Cardiac fibroblast (primary cell): ENCODE measurements at regions not wholly inside any gene's neighbourhood (a gene's known extent, or its start where the extent isn't known, plus 50 kb on each side); places are given as distances from the start of the nearest gene placed in this dataset.

Source experiments
- DNase-seq, 2 donors: peaks; one replicate each; pipeline versions ENCODE4 v3.0.0 to v3.0.0-alpha.2; 2010; ENCODE audit warnings: low read depth in 2 of 2
- H3K4me3 ChIP-seq, 2 donors: replicated peaks in 1 of 2; 1 replicate in 1 of 2; 2 replicates in 1 of 2; pipeline ENCODE4 v1.5.1; 2011; ENCODE audit warnings: low read depth in 2 of 2, low read length in 2 of 2, mild to moderate bottlenecking in 2 of 2, moderate library complexity in 1 of 2
- TF ChIP-seq, protein P1 (sequence below): IDR thresholded peaks from one replicate; pipeline ENCODE4 v1.5.1; 2011; ENCODE audit warnings: low read depth, mild to moderate bottlenecking, low read length, inconsistent platforms

DNA sequence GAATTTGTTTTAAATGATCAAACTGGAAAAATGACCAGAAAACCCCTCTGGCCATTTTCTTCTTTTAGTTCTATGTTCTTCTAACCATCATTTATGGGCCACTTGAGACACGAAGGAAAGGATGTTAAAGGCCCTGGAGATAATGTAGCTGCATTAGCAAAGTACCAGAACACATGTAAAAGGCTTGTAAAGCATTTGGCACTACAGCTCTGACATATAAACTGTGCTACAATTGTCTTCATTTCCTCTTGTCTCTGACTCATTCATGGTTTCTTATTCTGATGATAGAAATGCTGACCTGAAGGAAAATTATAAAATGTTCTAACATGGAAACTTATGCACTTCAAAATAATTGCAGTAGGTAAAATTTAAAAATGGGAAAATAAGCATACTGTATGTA is 388.7 kb downstream of the FAT4 start:
- DNase-seq = peak; percentile 62 to 64
- no peak overlapping the region for H3K4me3 ChIP-seq
- TF ChIP-seq, protein P1, sequence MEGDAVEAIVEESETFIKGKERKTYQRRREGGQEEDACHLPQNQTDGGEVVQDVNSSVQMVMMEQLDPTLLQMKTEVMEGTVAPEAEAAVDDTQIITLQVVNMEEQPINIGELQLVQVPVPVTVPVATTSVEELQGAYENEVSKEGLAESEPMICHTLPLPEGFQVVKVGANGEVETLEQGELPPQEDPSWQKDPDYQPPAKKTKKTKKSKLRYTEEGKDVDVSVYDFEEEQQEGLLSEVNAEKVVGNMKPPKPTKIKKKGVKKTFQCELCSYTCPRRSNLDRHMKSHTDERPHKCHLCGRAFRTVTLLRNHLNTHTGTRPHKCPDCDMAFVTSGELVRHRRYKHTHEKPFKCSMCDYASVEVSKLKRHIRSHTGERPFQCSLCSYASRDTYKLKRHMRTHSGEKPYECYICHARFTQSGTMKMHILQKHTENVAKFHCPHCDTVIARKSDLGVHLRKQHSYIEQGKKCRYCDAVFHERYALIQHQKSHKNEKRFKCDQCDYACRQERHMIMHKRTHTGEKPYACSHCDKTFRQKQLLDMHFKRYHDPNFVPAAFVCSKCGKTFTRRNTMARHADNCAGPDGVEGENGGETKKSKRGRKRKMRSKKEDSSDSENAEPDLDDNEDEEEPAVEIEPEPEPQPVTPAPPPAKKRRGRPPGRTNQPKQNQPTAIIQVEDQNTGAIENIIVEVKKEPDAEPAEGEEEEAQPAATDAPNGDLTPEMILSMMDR = no peak

DNA sequence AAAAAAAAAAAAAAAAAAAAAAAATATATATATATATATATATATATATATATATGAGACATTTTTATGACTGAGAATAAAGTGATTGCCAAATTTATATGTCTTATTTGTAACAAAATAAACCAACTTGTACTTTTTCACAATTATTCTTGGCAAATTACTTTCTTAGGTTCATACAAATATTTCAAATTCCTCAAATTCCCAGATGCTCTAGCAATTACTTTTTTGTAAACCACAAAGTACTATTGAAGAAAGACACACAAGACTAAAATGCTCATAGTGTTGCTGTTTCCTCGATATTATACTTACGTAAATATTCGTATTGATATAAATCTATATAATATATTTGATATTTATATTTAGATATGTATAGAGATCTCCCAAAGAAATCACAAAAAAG is 390.0 kb downstream of the FAT4 start:
- TF ChIP-seq, protein P1 = no peak
- H3K4me3 ChIP-seq = no peak overlapping the region
- peak; percentile 48 to 80 for DNase-seq

DNA sequence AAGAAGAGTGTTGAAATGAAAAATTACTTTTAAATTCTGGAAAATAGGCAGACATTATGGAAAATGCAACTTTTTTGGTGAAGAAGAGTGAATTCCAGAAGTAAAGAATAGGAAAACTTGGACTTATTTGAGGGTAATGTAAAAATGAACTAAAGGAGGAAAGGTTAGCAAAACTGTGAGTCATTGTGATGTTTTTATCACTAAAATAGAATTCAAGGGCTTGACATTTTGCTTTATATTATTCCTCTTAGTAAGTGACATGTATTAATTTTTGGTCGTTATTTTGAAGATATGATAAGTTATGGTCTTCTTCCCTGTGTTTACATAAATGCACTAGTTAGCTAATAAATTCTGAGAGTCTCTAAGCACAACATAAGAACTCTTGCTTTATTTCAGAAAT is 390.9 kb downstream of the FAT4 start:
- TF ChIP-seq, protein P1 = no peak

GRCh38 chr4:125707397-125707796 is 392.6 kb downstream of the FAT4 start:
- no peak overlapping the region for H3K4me3 ChIP-seq
- DNase-seq = no peak
- TF ChIP-seq, protein P1 = no peak

More for the DNA sequence above, 390.9 kb downstream of the FAT4 start:
- no peak overlapping the region for H3K4me3 ChIP-seq
- peak in 1 of 2 donors; percentile 23 for DNase-seq

DNA sequence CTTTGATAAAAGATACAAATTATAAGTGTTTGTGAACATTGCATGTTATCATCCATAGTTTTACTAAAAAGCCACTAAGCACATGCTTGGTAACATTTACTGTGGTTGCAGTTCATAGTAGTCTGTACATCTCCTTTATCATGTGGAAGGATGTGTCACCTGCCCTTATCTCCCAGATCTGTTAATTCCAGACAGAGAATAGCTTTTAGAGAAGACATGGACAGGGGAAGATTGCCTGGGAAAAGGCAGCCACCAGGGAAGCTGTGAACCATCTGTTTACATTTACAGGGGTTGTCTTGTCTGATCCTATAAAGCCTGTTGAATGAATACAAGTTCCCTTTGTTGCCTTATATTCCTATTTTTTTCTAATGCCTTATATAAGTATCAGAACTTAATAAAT is 396.0 kb downstream of the FAT4 start:
- TF ChIP-seq, protein P1 = no peak
- no peak overlapping the region for H3K4me3 ChIP-seq
- no peak for DNase-seq

- no peak for DNase-seq
- TF ChIP-seq, protein P1 = no peak
- no peak overlapping the region for H3K4me3 ChIP-seq
Measured at GRCh38 chr4:125714049-125714448, 399.3 kb downstream of the FAT4 start.

GRCh38 chr4:125714845-125715244 is 400.1 kb downstream of the FAT4 start:
- TF ChIP-seq, protein P1 = no peak
- no peak overlapping the region for H3K4me3 ChIP-seq
- peak in 1 of 2 donors; percentile 22 for DNase-seq
